22Rv1 (cell line): ENCODE measurements at regions not wholly inside any gene's neighbourhood (a gene's known extent, or its start where the extent isn't known, plus 50 kb on each side); places are given as distances from the start of the nearest gene placed in this dataset.

Source experiments
- ZFX ChIP-seq: fragments of 450-650 bp; IDR thresholded peaks from 2 replicates; pipeline ENCODE4 v1.6.1; 2017; ENCODE audit warnings: antibody characterized with exemption, borderline replicate concordance
- TF ChIP-seq, protein P1 (sequence below): fragments of 450-650 bp; IDR thresholded peaks from 2 replicates; pipeline ENCODE4 v1.5.1; 2017; ENCODE audit warnings: mild to moderate bottlenecking

- TF ChIP-seq, protein P1, sequence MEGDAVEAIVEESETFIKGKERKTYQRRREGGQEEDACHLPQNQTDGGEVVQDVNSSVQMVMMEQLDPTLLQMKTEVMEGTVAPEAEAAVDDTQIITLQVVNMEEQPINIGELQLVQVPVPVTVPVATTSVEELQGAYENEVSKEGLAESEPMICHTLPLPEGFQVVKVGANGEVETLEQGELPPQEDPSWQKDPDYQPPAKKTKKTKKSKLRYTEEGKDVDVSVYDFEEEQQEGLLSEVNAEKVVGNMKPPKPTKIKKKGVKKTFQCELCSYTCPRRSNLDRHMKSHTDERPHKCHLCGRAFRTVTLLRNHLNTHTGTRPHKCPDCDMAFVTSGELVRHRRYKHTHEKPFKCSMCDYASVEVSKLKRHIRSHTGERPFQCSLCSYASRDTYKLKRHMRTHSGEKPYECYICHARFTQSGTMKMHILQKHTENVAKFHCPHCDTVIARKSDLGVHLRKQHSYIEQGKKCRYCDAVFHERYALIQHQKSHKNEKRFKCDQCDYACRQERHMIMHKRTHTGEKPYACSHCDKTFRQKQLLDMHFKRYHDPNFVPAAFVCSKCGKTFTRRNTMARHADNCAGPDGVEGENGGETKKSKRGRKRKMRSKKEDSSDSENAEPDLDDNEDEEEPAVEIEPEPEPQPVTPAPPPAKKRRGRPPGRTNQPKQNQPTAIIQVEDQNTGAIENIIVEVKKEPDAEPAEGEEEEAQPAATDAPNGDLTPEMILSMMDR = no peak
- TF ChIP-seq ZFX = no peak
These were observed 413.9 kb upstream of the MDFIC2 start for GRCh38 chr3:70726096-70726938.
